ENCODE measurements at regions not wholly inside any gene's neighbourhood (a gene's known extent, or its start where the extent isn't known, plus 50 kb on each side); places are given as distances from the start of the nearest gene placed in this dataset.

- Histone ChIP-seq H3K36me3 (ENCODE audit: control insufficient read depth, insufficient read depth, low read length) (no peaks in the 10 kb centered on the region), H3K79me2 (ENCODE audit: control insufficient read depth, insufficient read depth, low read length) (no peaks in the 10 kb centered on the region), H3K4me2 (ENCODE audit: extremely low read depth, insufficient read depth, low read length) (no peak overlapping the region), H2AFZ (ENCODE audit: low read length) (no peak overlapping the region), H3K4me3 (replicated peaks in 1 of 4; ENCODE audit: control extremely low read depth in 1 of 4, insufficient read depth in 1 of 4, low read depth in 3 of 4, low read length in 4 of 4) (no peak overlapping the region), H3K27ac (ENCODE audit: insufficient read depth, low read length) (no peak overlapping the region), H3K9ac (ENCODE audit: insufficient read depth, low read length) (no peak overlapping the region), H3K4me1 (ENCODE audit: control insufficient read depth, extremely low read depth, insufficient read depth, low read length) (no peaks in the 10 kb centered on the region), H3K27me3 (ENCODE audit: control insufficient read depth, insufficient read depth, low read length) (no peaks in the 10 kb centered on the region), H4K20me1 (ENCODE audit: control insufficient read depth, extremely low read depth, insufficient read depth, low read length) (no peaks in the 10 kb centered on the region), H3K9me3 (ENCODE audit: control insufficient read depth, insufficient read depth, low read depth, low read length) (no peaks in the 10 kb centered on the region)
- DNase-seq (ENCODE audit: low read depth in 2 of 2) = no peak
- TF ChIP-seq CTCF (conservative IDR thresholded peaks at IDR 0.05 in 1 of 2, IDR thresholded peaks at IDR 0.05 in 1 of 2; ENCODE audit: low read depth in 1 of 2, low read length in 2 of 2) = no peak
- no peak for TF ChIP-seq EZH2 (IDR thresholded peaks at IDR 0.05; ENCODE audit: low read length, missing control alignments)
These were observed 212.3 kb upstream of the ARRDC3 start for GRCh38 chr5:91595424-91595823.

DNA sequence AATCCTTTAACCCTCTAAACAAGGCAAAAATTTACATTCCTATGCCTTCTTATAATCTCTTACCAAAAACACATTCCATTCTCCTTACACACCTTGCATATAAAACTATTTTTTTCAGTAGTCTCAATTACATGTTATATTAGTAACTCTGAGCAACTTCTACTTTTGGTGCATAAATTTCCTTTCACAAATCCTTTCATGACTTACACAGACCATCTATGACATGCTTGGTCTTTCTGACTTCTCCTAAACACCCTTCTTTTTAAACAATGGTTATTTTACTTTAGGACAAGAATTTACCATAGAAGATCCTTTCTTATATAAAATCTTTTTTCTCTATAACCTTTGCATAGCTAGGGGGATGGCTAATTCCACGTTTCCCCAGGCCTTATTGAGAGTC lies 208.0 kb upstream of the ARRDC3 start:
- H3K9me3 ChIP-seq (ENCODE audit: control insufficient read depth, insufficient read depth, low read depth, low read length) = no peaks in the 10 kb centered on the region
- no peak overlapping the region for H3K27ac ChIP-seq (ENCODE audit: insufficient read depth, low read length)
- H3K27me3 ChIP-seq (ENCODE audit: control insufficient read depth, insufficient read depth, low read length) = no peaks in the 10 kb centered on the region
- no peaks in the 10 kb centered on the region for H4K20me1 ChIP-seq (ENCODE audit: control insufficient read depth, extremely low read depth, insufficient read depth, low read length)
- H3K4me2 ChIP-seq (ENCODE audit: extremely low read depth, insufficient read depth, low read length) = no peak overlapping the region
- H3K9ac ChIP-seq (ENCODE audit: insufficient read depth, low read length) = no peak overlapping the region
- H2AFZ ChIP-seq (ENCODE audit: low read length) = no peak overlapping the region
- peak in 1 of 2 donors; percentile 3 for DNase-seq (ENCODE audit: low read depth in 2 of 2)
- no peaks in the 10 kb centered on the region for H3K4me1 ChIP-seq (ENCODE audit: control insufficient read depth, extremely low read depth, insufficient read depth, low read length)
- no peak for TF ChIP-seq CTCF (conservative IDR thresholded peaks at IDR 0.05 in 1 of 2, IDR thresholded peaks at IDR 0.05 in 1 of 2; ENCODE audit: low read depth in 1 of 2, low read length in 2 of 2)
- H3K36me3 ChIP-seq (ENCODE audit: control insufficient read depth, insufficient read depth, low read length) = no peaks in the 10 kb centered on the region
- no peaks in the 10 kb centered on the region for H3K79me2 ChIP-seq (ENCODE audit: control insufficient read depth, insufficient read depth, low read length)
- H3K4me3 ChIP-seq (replicated peaks in 1 of 4; ENCODE audit: control extremely low read depth in 1 of 4, insufficient read depth in 1 of 4, low read depth in 3 of 4, low read length in 4 of 4) = no peak overlapping the region

GRCh38 chr5:91586232-91586631 lies 203.1 kb upstream of the ARRDC3 start:
- H3K4me1 ChIP-seq (ENCODE audit: control insufficient read depth, extremely low read depth, insufficient read depth, low read length) = no peaks in the 10 kb centered on the region
- no peaks in the 10 kb centered on the region for H3K79me2 ChIP-seq (ENCODE audit: control insufficient read depth, insufficient read depth, low read length)
- H2AFZ ChIP-seq (ENCODE audit: low read length) = no peak overlapping the region
- no peaks in the 10 kb centered on the region for H4K20me1 ChIP-seq (ENCODE audit: control insufficient read depth, extremely low read depth, insufficient read depth, low read length)
- TF ChIP-seq CTCF (conservative IDR thresholded peaks at IDR 0.05 in 1 of 2, IDR thresholded peaks at IDR 0.05 in 1 of 2; ENCODE audit: low read depth in 1 of 2, low read length in 2 of 2) = no peak
- H3K4me3 ChIP-seq (replicated peaks in 1 of 4; ENCODE audit: control extremely low read depth in 1 of 4, insufficient read depth in 1 of 4, low read depth in 3 of 4, low read length in 4 of 4) = no peak overlapping the region
- no peak for DNase-seq (ENCODE audit: low read depth in 2 of 2)
- H3K4me2 ChIP-seq (ENCODE audit: extremely low read depth, insufficient read depth, low read length) = no peak overlapping the region
- no peaks in the 10 kb centered on the region for H3K36me3 ChIP-seq (ENCODE audit: control insufficient read depth, insufficient read depth, low read length)
- no peak overlapping the region for H3K27ac ChIP-seq (ENCODE audit: insufficient read depth, low read length)
- no peak overlapping the region for H3K9ac ChIP-seq (ENCODE audit: insufficient read depth, low read length)
- H3K27me3 ChIP-seq (ENCODE audit: control insufficient read depth, insufficient read depth, low read length) = no peaks in the 10 kb centered on the region
- no peaks in the 10 kb centered on the region for H3K9me3 ChIP-seq (ENCODE audit: control insufficient read depth, insufficient read depth, low read depth, low read length)

Data from fibroblast of lung (primary cell).